OCI-LY7 (cell line): ENCODE measurements at regions not wholly inside any gene's neighbourhood (a gene's known extent, or its start where the extent isn't known, plus 50 kb on each side); places are given as distances from the start of the nearest gene placed in this dataset.

Source experiments
- EZH2phosphoT487 ChIP-seq: fragments of 200-600 bp; sonication (generic); IDR thresholded peaks from 2 replicates; pipeline ENCODE4 v1.6.1; 2018; ENCODE audit warnings: low read depth, borderline replicate concordance, mild to moderate bottlenecking, mixed run types, antibody characterized with exemption, low read length, moderate library complexity, mixed read lengths
- TF ChIP-seq, protein P1 (sequence below): fragments of 200-600 bp; sonication (generic); conservative IDR thresholded peaks from 2 replicates; pipeline ENCODE4 v1.5.1; 2014; ENCODE audit warnings: mild to moderate bottlenecking, antibody characterized with exemption, low read length, moderate library complexity, mixed read lengths

DNA sequence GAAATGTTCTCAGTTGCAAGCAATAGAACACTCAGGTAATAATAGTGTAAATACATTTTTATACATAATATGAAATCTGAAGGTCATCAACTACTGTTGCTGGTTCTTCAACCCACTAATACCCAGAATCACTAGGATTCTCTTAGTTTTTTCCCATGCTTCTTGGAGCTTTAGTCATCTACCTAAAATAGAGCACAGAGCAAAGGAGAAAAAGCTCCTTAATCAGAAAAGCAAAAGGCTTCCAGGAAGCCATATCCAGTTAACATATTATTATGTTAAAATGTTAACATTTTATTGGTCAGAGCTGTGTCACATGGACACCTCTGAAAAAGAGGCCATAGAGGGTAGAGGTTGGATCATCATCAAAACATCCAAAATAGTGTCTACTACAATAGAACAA lies 57.0 kb downstream of the CCER1 start:
- TF ChIP-seq, protein P1, sequence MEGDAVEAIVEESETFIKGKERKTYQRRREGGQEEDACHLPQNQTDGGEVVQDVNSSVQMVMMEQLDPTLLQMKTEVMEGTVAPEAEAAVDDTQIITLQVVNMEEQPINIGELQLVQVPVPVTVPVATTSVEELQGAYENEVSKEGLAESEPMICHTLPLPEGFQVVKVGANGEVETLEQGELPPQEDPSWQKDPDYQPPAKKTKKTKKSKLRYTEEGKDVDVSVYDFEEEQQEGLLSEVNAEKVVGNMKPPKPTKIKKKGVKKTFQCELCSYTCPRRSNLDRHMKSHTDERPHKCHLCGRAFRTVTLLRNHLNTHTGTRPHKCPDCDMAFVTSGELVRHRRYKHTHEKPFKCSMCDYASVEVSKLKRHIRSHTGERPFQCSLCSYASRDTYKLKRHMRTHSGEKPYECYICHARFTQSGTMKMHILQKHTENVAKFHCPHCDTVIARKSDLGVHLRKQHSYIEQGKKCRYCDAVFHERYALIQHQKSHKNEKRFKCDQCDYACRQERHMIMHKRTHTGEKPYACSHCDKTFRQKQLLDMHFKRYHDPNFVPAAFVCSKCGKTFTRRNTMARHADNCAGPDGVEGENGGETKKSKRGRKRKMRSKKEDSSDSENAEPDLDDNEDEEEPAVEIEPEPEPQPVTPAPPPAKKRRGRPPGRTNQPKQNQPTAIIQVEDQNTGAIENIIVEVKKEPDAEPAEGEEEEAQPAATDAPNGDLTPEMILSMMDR: no peak
- no peak for TF ChIP-seq EZH2phosphoT487
